Left hindlimb (tissue), 1 donor: ENCODE measurements at regions not wholly inside any gene's neighbourhood (a gene's known extent, or its start where the extent isn't known, plus 50 kb on each side); places are given as distances from the start of the nearest gene placed in this dataset.

ENCODE experiments used
- DNase-seq: peaks from one replicate; pipeline ENCODE4 v3.0.0-alpha.2; 2018

- DNase-seq, result no peak
Measured at GRCh38 chr12:3336606-3337311, 154.2 kb upstream of the PRMT8 start.

- no peak for DNase-seq
Measured at GRCh38 chr12:3337944-3338343, 153.1 kb upstream of the PRMT8 start.

- no peak for DNase-seq
Measured at GRCh38 chr12:3339221-3339620, 151.8 kb upstream of the PRMT8 start.

GRCh38 chr12:3341594-3341993 is 149.4 kb upstream of the PRMT8 start:
- no peak for DNase-seq

GRCh38 chr12:3342051-3342450 is 149.0 kb upstream of the PRMT8 start:
- peak; percentile 56 for DNase-seq

- DNase-seq, result no peak
Measured at GRCh38 chr12:3348055-3348454, 142.9 kb upstream of the PRMT8 start.

GRCh38 chr12:3350432-3350831 is 140.6 kb upstream of the PRMT8 start:
- no peak for DNase-seq

- no peak for DNase-seq
Measured at GRCh38 chr12:3351731-3352130, 139.3 kb upstream of the PRMT8 start.

GRCh38 chr12:3352230-3352629 is 138.8 kb upstream of the PRMT8 start:
- no peak for DNase-seq

GRCh38 chr12:3353621-3354020 is 137.4 kb upstream of the PRMT8 start:
- DNase-seq, result no peak

GRCh38 chr12:3354586-3354985 is 136.4 kb upstream of the PRMT8 start:
- DNase-seq, result no peak

- no peak for DNase-seq
Measured at GRCh38 chr12:3355378-3355900, 135.6 kb upstream of the PRMT8 start.

- no peak for DNase-seq
Measured at GRCh38 chr12:3357950-3358525, 133.0 kb upstream of the PRMT8 start.

- no peak for DNase-seq
Measured at GRCh38 chr12:3359478-3359877, 131.5 kb upstream of the PRMT8 start.

GRCh38 chr12:3361146-3361545 is 129.9 kb upstream of the PRMT8 start:
- no peak for DNase-seq

- DNase-seq, result no peak
Measured at GRCh38 chr12:3362737-3363136, 128.3 kb upstream of the PRMT8 start.

GRCh38 chr12:3363608-3364007 is 127.4 kb upstream of the PRMT8 start:
- no peak for DNase-seq

GRCh38 chr12:3364226-3364625 is 126.8 kb upstream of the PRMT8 start:
- DNase-seq, result no peak

GRCh38 chr12:3364661-3365462 is 126.1 kb upstream of the PRMT8 start:
- no peak for DNase-seq

- DNase-seq, result no peak
Measured at GRCh38 chr12:3365463-3366411, 125.3 kb upstream of the PRMT8 start.

GRCh38 chr12:3366451-3367110 is 124.4 kb upstream of the PRMT8 start:
- DNase-seq, result no peak
